GF-D8 (cell line): ENCODE measurements at regions not wholly inside any gene's neighbourhood (a gene's known extent, or its start where the extent isn't known, plus 50 kb on each side); places are given as distances from the start of the nearest gene placed in this dataset.

Experiments used
- DNase-seq: peaks from one replicate; lab custom pipeline; 2025; lab: John Stamatoyannopoulos, UW

DNA sequence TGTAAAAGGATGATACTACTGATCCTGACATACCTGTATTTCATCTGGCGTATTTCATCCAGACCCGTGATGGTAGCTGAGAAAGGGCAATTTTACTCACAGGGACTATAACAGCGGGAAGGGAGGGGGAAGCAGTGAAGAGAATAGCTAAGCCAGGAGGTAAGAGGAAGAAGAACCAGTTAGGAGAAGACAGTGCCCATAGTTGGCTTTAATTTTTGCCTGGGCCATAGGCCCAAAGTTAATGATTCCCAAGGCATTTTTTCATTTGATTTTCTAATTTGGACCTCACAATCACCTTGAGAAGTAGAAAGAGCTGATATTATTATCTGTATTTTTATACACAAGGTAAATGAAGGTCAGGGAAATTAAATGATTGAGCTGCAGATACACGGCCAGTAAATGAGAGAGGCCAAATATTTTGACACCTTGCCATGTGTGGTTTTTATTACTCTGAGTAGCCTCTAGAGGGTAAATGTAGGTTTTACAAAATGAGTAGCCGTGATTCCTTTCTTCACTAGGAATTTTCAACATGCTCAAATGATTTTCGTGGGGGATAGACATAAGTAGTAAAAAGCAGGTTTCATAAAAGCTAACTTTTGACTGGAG lies 382.2 kb downstream of the FUT8 start:
- DNase-seq, result no peak

DNA sequence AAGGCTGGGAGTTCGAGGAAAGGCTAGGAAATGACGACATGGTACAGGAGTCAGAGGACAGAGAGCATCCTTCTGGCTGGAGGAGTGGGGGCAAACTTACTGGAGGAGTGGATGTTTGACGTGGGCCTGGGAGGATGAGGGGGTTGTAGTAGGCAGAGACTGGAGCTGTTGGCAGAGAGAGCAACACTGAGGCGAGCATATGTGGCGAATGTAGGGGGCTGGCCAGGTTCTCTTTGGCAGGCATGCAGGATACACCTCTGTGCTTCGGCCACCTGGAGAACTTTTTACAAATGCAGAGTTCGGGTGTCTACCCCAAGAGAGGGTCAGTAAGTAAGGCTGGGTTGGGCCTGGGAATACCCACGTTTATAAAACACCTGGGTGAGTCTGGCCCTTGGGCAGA lies 385.7 kb downstream of the FUT8 start:
- no peak for DNase-seq

DNA sequence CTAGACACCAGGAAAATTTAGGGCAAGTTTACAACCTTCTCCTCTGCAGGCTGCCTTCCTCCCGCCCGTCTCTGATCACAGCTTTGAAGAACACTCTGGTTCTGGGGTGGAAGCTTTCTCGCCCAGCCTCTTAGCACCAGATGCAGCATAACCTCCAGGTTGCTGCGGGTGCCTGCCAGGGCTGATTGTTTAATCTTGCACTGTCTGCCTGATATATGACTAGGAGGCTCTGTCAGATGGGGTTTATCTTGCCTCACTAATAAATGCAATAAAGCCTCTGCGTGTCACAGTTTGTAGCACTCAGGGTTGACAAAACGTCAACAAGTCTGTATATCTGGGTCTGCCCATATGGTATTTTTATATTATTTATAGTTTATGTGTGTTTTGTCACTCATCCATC lies 388.2 kb downstream of the FUT8 start:
- DNase-seq, result no peak

DNA sequence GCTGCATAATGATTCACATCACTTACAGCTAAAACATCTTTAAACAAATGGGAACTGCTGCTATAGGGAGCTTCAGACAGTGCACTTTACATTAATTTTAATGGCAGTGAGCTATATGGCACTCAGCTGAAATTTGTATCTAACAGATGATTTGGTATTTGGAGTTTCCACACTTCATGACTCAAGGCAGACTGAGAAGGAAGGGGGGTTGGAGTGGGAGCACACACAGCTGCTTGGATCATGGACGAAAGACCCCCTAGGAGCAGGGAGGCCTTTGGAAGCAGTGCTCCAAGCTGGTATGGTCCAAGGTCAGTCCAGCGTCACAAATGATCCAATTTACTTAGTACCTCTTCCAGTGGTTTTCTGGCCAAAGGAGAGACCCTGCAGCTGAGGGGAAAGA lies 389.7 kb downstream of the FUT8 start:
- no peak for DNase-seq

DNA sequence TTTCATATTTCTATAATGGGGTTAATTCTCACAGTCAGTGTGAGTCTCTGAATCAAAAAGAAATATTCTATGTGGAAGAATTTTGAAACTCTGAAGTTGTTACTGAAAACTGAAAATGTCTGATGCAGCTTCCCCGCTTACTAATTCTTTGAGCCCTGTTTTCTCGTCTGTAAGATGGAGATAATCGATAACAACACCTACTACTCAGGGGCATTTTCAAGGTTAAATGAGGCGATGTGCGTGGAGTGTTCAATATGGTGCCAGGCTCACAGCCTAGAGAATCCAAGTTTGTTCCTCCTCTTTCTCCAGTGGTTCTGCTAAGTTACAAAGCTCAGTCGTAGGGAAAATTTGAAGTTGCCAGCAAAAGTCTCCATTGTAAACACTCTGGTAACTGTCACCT lies 391.4 kb downstream of the FUT8 start:
- DNase-seq, result no peak

DNA sequence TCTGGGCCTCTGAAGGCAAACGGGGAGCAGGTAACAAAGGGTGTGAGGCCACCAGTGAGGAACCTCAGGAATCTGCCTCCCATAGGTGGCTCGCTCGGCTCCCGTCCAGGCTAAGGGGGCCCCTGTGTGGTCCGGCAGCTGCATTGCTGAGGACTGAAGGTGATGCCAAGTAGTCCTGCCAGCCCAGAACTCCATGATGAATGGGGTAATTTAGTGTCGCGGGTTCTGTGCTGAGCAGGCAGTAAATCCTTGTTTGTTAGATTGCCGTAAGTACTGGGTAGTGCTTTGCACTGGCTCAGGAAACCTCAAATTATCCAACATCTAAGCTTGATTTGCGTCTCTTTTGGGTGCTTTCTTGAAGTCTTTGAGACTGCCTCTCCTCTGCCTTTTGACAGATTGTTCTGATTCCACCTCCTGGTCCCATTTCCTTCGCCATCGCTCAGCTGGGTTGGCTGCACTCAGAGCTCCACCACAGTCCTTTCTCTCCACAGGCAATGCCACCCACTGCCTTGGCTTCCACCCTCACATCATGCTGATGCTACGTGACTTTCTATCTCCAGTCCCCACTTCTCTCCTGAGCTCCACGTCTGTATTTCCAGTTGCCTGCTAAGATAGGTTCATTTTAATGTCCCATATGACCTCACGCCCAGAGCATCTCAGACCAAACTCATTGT lies 392.0 kb downstream of the FUT8 start:
- DNase-seq, result no peak

DNA sequence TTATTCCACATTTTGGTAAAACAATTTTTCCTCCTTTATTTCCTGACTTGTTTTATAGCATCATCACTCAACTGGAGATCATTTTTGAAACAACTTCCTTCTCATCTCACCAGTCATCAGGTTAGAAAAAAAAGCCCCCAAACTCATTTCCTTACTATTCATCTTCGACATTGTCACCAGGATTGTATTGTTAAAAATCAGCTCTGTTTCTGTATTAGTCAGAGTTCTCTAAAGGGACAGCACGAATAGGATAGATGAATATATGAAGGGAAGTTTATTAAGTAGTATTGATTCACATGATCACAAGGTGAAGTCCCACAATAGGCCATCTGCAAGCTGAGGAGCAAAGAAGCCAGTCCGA lies 392.6 kb downstream of the FUT8 start:
- DNase-seq, result no peak

DNA sequence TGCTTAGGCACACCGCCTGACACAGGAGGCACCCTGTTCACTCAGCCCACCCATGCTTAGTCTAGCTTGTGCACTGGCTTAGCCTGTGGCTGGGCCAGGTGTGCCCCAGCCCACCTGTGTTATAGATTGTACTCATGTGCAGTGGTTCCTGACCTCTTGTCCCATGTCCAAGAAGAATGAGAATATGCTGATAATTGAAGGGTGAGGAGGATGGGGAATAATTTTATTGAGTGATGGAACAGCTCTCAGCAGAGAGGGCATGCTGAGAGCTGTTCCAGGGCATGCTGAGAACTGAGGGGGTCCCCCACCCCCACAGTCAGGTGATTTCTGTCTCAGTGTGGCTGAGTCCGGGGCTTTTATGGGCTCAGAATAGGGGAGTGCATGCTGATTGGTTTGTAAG lies 395.9 kb downstream of the FUT8 start:
- no peak for DNase-seq

DNA sequence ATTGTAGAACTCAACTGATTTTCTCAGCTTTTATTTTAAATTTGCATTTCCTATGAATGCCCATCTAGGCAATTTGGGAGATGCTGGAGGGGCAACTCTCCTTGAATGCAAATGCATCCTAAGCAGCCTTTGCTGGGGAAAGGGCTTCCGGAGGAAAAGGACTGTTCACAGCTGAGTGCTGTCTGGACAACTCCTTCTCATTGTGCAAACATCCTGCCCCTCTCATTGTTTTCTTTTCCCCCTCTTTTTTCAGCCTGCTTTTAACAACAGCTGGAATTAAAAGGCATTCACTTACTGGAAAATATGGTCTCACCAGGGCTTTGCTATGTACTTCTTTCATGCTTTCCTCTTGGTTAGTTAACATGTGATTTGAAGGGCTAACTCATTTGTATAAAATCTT lies 397.8 kb downstream of the FUT8 start:
- no peak for DNase-seq

DNA sequence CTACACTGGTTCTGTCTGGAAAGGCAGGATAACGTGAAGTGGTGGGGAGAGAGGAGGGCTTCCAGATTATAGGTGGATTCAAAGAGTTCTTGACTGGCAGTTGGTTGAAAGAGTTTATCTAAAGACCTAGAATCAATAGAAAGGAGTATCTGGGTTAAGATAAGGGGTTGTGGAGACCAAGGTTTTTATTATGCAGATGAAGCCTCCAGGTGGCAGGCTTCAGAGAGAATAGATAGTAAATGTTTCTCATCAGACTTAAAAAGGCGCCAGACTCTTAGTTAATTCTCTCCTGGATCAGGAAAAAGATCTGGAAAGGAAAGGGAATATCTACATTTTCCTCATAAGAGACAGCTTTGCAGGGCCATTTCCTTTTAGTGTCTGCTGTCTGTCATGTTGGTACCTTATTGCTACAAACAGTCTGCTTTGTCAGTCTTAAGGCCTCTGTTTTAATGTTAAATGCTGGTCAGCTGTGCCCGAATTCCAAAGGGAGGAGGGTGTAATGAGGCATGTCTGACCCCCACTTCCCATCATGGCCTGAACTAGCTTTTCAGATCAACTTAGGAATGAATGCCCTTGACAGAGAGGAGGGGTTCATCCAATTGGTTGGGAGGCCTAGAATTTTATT lies 401.3 kb downstream of the FUT8 start:
- DNase-seq, result no peak

DNA sequence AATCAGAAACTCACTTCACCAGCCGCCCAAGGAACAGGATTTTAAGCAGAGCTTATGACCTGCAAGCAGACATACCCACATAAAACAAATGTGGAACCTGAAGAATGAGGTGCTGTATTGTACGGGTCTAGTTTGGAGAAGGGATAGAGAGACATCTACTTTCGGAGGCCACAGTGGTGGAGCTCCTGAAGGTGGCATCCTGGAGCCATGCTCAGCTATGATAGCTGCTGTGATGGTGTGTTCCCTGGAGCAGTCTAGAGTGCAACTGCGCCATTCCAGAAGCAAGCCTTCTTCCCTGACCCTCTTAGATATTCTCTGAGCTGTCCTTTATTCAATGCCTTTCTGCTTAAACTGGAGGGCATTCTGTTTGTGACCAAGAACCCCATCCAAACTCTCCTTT lies 402.6 kb downstream of the FUT8 start:
- DNase-seq, result no peak

DNA sequence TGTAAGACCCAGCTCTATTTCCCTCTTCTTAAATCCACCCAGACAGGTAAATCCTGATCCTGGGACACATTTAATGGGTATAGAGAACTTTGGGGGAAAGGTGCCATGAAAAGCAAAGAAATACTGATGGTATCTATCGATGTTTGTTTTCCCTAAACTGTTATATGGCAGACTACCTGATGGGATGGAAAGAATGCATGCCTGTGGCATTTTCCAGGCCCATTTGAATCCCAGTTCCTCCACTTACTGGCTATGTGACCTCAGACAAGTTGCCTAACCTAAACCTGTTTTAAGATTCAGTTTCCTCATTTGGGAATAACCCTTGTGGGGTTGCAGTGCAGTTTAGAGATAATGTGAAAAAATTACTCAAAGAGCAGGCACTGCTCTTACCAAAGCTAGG lies 404.5 kb downstream of the FUT8 start:
- DNase-seq, result no peak

DNA sequence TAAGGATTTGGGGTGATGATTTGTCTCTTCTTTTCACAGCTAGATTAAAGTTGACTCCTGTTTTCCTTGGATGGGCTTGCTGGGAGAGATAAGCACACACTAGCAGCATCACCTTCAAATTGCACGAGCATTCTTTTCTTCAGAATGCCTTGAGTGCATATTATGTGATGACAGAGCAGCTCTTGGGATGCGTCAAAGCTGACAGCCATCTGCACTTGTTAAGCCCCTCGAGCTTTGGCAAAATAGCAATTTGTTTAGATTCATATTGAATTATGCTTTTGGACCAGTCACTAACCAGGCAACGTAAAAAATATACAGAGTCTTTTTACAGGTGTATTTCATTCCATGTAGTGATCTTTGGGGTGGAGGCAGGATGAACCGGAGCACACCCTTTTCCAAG lies 407.0 kb downstream of the FUT8 start:
- DNase-seq, result no peak

DNA sequence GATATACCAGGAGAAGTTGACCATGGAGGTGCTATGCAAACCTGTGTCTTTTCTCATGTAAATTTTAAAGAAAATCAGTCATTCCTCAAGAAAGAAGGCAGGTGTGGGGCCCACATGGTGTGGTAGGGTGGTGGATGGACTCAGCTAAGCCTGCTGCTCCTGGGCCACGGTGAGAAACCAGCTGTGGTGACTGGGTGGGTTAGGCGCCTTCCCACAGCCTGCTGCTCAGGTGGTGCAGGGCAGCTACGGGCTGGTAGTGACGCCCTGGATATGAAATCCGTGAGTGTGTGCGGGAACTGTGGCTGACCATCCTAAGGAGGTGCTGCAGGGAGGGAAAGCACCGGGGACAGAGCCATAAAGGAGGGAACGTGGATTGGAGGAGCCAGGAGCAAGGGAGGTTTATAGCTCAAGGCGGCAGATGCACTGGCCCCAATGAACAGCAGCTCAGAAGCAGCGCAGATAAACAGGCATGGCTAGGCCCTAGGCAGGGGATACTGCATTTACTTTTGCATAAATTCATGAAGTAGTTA lies 408.8 kb downstream of the FUT8 start:
- DNase-seq, result no peak

DNA sequence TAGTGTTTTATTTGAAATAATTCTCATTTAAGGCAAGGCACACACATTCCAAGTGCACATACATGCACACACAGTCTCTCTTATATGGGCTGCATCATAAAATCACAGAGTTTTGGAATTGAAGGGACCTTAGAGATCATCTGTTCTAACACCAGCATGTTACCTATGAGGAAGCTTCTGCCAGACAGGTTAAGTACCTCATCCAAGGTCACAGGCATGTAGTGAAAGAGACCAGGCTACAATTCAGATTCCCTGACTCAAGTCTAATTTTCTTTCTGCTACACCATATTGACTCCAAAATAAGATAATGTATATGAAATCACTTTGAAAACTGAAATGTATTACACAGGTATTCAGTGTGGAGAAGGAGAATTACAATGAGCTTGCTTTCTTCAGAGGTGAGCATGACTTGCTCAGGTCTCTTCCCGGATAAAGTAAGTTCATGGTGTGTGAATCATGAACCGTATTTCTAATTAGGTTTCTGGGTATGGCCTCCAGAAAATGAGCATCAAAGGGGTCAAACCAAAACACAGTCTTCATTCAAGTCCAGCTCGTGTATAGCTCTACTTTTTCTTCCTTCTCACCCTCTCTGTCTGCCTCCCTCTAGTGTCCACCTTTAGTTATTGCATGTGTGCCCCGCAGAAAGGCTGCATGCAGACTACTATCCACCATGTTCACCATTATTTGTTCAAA lies 411.9 kb downstream of the FUT8 start:
- DNase-seq, result peak; percentile 2

DNA sequence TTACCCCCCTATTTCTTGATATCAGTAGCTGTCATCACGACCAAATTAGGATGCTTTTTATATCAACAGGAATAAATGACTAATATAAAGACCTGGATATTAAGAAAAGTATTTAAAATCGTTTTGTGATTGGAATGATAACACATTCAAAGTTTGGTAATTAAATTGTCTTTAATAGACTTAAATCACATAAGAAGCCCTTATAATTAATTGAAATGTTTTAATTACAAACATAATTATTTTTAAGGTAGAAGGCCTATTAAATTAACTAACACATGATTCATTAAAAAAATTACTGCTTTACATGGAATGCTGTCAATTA lies 412.4 kb downstream of the FUT8 start:
- DNase-seq, result no peak

DNA sequence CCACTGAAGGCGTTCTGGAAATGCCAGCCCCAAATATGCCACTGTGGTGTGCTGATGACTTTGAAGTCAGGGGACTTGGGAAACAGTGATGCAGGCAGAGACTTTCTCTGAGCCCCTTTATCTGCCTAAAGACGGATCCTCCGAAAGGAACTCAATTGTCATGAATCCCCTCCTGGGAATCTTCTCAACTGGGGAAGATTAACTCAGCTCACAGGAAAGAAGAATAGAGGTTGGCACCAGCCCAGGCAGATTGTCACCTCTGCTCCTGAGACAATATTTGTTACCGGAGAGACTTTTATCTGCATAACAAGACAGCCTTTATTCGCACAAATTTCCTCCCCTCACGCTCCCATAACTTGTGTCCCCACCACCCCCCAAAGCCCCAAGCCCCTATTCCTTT lies 414.4 kb downstream of the FUT8 start:
- no peak for DNase-seq

DNA sequence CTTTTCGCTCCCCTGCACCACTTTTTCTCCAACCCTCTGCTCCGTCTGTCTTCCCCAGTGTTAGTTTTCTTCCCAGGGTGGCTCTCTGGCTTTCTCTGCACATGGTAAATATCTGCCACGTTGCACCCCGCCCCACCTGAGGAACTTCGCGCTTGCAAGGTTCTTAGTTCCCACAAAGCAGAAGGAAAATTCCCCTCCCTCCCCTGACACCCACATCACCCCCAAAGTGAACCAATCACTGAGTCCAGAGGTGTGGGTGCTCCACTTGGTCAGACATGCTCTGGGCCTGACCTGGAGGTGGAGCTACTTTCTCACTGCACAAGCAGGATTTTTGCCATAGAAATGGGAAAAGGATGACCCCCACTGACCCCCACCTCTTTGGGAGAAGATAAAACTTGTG lies 415.0 kb downstream of the FUT8 start:
- no peak for DNase-seq

DNA sequence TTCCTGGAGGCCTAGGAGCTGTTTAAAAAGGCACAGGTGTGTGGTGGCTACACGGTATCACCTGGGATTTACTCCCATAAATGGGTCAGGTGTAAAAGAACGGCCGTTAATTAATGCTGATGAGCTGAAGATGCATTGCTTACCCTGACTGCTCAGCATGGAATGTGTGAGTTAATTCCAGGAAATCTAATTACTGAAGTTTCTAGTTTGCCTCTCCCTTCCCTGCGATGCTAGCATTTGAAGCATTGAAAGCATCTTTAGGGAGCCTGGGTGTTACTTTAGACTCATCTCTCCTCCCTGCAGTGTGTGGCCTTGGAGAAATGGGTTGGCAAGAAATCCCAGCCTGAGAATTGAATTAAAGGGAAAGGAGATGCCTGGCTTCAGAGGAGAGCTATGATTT lies 415.9 kb downstream of the FUT8 start:
- no peak for DNase-seq

DNA sequence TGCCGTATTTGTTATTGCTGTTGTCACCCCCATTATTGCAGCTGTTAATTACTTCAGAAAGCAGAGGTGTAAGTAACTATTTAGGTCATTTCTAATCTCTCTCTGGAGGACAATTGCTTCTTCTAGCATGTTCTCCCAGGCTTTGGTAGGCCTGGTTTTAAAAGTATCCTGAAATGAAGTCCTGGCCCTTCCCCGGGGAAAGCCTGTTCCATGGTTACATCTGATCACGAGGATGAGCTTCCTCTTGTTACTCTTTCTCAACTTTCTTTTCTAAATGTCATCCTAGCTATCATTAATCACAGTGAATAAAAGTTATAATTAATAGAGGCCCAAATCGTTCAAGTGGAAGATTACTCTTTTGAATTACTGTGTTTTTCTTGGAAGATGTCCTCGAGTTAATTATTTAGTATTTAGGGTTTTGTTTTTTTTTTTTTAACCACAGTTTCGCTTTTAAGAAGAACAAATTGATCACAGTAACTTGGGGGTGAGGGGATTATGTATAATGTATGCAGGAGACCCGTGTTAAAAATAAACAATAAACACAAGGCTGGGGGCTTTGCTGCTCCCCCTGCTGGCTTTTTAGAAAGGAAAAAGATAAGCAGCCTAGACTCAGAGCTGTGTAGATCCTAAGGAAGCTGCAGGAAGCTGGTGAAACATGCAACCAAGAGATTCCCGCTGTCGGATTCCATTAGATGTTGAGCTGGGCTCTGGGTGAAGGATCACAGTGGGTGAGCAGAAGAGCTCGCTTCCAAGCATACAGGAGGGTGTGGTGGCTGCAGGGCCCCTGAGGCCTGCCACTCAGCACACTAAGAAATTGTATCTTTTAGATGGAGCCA lies 420.1 kb downstream of the FUT8 start:
- DNase-seq, result no peak

DNA sequence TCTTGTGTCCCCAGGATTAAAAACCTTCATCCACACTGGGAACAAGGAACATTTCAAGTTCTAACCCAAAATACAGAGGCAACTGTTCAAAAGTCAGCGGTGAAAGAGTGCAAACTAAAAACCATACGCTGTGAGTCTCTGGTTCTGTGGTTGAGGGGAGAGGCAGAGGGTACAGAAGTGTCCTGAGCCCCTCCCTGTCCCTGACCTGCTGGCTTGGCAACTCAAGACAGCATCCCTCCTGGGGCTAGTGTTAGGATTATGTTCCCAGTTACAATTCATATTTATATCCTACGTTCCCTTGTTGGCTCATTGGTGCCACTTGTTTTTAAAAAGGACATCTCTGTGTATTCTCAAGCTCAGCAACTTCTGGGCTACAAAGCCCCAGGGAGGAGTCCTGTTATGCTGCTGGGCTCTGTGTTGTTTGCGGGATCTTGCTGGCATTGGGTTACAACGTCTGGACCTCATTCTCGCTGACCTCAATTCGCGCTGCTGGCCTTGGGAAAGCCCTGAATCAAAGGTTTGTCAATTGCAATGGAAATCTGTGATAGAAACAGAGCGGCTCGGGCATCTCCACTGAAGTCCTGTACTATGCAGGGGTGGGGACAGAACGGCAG lies 420.8 kb downstream of the FUT8 start:
- no peak for DNase-seq

DNA sequence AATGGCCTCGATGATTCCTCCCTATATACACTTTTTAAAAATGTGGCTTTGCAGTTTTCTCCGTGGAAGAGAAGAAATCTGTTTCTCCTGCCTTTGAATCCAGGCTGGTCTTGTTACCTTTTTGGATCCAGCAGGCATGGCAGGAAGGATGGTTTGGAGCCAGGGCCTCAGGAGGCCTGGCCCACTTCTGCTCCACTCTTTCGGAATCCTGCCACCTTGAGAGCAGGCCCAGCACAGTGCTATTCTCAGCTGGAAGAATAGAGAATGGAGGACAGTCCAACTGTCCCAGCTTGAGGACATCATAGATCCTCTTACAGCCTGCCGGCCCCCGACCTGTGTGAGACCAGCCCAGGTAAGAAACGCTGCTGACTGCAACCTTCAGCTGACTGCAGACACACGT lies 421.5 kb downstream of the FUT8 start:
- DNase-seq, result no peak
